Activated CD4-positive, alpha-beta memory T cell treated with anti-CD3 and anti-CD28 coated beads, Interleukin-2, amount 10 ng/mL, durations not matched to agents 7 days and 5 days (primary cell): ENCODE measurements at regions not wholly inside any gene's neighbourhood (a gene's known extent, or its start where the extent isn't known, plus 50 kb on each side); places are given as distances from the start of the nearest gene placed in this dataset.

ENCODE experiments used
- CTCF ChIA-PET: fragments of 350-600 bp; sonication (Branson Sonifier 250); formaldehyde crosslinking; loops from one replicate; lab custom pipeline; 2021; ENCODE audit warnings: antibody characterized with exemption, inconsistent platforms; lab: Charles Lee
- POLR2A ChIA-PET: fragments of 350-600 bp; sonication (Branson Sonifier 250); formaldehyde crosslinking; loops from one replicate; lab custom pipeline; 2021; ENCODE audit warnings: antibody characterized with exemption; lab: Charles Lee
- DNase-seq: peaks from one replicate; pipeline ENCODE4 v3.0.0-alpha.2; 2020
- H3K27ac Mint-ChIP-seq: one replicate; pipeline ENCODE4 v1.8.0; 2021; ENCODE audit warnings: mild to moderate bottlenecking, mixed read lengths
- H3K27me3 Mint-ChIP-seq: one replicate; pipeline ENCODE4 v1.8.0; 2021; ENCODE audit warnings: mixed read lengths
- H3K36me3 Mint-ChIP-seq: one replicate; pipeline ENCODE4 v1.8.0; 2021; ENCODE audit warnings: low read depth, mixed read lengths
- H3K4me1 Mint-ChIP-seq: one replicate; pipeline ENCODE4 v1.8.0; 2021; ENCODE audit warnings: mixed read lengths
- H3K4me3 Mint-ChIP-seq: one replicate; pipeline ENCODE4 v1.8.0; 2021; ENCODE audit warnings: mild to moderate bottlenecking, mixed read lengths
- H3K9me3 Mint-ChIP-seq: one replicate; pipeline ENCODE4 v1.8.0; 2021; ENCODE audit warnings: mixed read lengths

DNA sequence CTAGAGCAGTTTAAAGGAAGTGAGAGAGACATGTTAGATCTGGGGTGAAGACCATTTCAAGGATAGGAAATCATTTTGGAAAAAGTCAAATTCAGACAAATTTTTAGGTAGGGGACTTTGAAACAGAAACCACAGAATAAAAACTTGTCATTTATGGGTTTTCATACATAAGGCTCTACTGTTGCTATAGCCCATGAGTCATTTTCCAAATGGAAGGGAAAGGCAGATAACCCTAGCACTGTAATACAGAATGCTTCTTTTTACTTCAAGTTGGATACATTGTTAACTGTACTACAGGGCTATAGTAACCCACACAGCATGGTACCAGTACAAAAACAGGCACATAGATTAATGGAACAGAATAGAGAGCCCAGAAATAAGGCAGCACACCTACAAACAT, 455.4 kb downstream of the EBF1 start:
- no peak for DNase-seq
- Mint-ChIP-seq H3K27me3 (no peaks in the 10 kb centered on the region), H3K27ac (no peak overlapping the region), H3K4me3 (no peak overlapping the region), H3K9me3 (no peaks in the 10 kb centered on the region), H3K36me3 (no peaks in the 10 kb centered on the region), H3K4me1 (no peaks in the 10 kb centered on the region)
- ChIA-PET CTCF (no interaction called here), POLR2A (no interaction called here)

DNA sequence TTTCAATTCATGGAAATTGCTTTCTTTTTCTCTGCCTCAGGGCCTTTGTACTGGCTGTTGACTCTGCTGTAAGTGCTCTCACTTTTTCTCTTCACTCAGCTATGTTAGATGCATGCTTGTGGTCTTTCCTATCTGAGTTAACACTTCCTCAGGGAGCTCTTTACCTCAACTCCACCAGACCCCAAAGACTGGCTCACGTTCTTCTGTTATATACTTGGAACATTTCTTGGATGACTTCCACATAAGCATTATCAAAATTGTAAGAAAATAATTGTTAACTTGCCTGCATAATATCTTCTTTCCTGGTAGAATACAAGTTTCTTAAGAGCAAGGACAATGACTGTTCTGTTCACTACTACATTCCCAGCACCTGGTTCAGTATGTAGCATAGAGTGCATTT, 455.9 kb downstream of the EBF1 start:
- CTCF ChIA-PET, result no interaction called here

DNA sequence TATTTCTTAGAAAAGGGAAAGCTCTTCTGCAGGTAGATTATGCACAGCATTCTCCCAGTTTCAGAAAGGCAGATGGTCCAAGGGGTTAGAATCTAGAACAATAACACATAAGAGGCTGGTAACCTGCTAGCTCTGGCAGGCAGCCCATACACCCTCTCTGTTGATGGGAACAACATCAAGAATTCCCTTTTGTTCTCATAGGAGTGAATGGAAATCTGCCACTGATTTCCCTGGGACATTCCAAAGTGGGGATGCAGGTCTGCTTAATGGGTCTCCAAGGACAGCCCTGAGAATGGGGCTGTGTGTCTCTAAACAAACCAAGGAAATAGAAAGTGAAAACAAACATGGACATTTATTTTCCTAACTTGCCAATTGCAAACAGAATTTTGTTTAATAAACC, 456.8 kb downstream of the EBF1 start:
- ChIA-PET CTCF (no interaction called here), POLR2A (no interaction called here)
- no peak for DNase-seq
- Mint-ChIP-seq H3K27ac (no peak overlapping the region), H3K4me3 (no peak overlapping the region), H3K4me1 (no peaks in the 10 kb centered on the region), H3K9me3 (no peaks in the 10 kb centered on the region), H3K27me3 (no peaks in the 10 kb centered on the region), H3K36me3 (no peaks in the 10 kb centered on the region)

More for the DNA sequence above, 455.9 kb downstream of the EBF1 start:
- Mint-ChIP-seq H3K27me3 (no peaks in the 10 kb centered on the region), H3K9me3 (no peaks in the 10 kb centered on the region), H3K4me1 (no peaks in the 10 kb centered on the region), H3K27ac (no peak overlapping the region), H3K36me3 (no peaks in the 10 kb centered on the region), H3K4me3 (no peak overlapping the region)
- no peak for DNase-seq
- POLR2A ChIA-PET, result no interaction called here

DNA sequence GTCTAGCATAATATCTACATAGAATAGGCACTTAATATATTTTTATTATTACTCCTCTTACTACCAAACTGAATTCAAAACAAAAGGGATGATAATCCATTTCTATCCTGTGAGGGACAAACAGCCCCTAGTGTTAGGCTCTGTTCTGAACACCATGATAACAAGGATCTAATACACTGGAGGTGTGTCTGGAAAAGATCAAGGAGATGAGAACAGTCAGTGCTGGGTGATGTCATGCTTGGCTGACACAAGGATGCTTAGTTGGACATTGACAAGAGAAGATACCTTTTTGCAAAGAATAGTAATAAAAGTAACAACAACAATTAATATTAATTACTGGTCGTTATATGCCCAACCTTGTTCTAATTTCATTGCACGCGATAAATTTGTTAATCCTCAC, 458.7 kb downstream of the EBF1 start:
- Mint-ChIP-seq H3K27me3 (no peaks in the 10 kb centered on the region), H3K9me3 (no peaks in the 10 kb centered on the region), H3K27ac (no peak overlapping the region), H3K4me1 (no peaks in the 10 kb centered on the region), H3K4me3 (no peak overlapping the region), H3K36me3 (no peaks in the 10 kb centered on the region)
- POLR2A ChIA-PET, result no interaction called here
- CTCF ChIA-PET, result no interaction called here
- DNase-seq, result no peak

DNA sequence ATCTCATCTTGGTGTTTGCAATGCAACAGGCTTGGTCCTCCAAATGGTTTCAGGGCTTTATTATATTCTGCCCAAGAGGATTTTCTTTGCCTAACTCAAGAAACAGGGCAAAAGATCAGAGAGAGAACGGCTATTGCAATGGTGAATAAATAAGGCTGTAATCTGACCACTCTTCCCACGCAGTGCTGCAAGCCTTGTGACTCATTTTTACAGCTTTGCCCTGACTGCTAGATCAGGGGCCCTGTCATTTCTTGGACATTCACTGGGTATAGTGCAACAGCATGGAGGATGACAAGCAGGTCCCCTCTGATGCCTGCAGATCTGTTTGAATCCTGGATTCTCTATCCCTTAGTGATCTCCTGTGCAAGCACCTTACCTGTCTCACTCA, 459.1 kb downstream of the EBF1 start:
- no peaks in the 10 kb centered on the region for H3K27me3 Mint-ChIP-seq
- H3K4me1 Mint-ChIP-seq, result no peaks in the 10 kb centered on the region
- H3K27ac Mint-ChIP-seq, result no peak overlapping the region
- DNase-seq, result no peak
- no peaks in the 10 kb centered on the region for H3K36me3 Mint-ChIP-seq
- POLR2A ChIA-PET, result no interaction called here
- CTCF ChIA-PET, result no interaction called here
- H3K4me3 Mint-ChIP-seq, result no peak overlapping the region
- no peaks in the 10 kb centered on the region for H3K9me3 Mint-ChIP-seq

DNA sequence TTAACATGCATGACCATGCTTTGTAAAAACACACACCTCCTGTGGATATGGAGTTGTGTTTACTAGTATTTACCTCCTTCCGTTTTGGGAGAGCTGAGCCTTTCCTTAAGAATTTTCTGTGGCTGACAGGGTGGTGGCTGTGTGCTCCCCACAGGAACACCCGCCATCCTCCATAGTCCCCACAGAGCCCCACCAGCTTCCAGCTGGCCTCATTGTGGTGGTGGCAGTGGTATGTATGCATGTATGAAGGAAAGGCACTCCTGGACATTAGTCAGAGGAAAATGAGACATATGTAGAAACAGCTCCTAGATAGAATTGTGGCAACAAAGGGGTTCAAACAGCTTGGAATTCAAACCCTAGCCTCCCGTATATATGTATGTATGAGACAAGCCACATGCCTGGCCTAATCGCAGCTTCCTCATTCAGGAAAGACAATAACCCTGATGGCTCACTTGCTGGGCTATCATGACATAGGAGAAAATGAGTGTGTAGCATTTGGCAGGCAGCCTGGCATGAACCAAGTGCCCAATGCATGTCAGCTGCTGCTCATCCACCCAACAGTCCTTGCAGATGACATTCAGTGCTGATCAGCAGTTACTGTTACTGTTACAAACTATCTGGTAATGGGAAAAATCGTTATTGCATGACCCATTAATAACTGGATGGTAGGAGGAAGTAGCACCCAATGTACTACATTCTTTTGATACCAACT, 459.7 kb downstream of the EBF1 start:
- no peaks in the 10 kb centered on the region for H3K9me3 Mint-ChIP-seq
- H3K4me3 Mint-ChIP-seq, result no peak overlapping the region
- no peaks in the 10 kb centered on the region for H3K36me3 Mint-ChIP-seq
- no peaks in the 10 kb centered on the region for H3K27me3 Mint-ChIP-seq
- no peak overlapping the region for H3K27ac Mint-ChIP-seq
- no peaks in the 10 kb centered on the region for H3K4me1 Mint-ChIP-seq
- ChIA-PET CTCF (no interaction called here), POLR2A (no interaction called here)
- DNase-seq, result no peak

DNA sequence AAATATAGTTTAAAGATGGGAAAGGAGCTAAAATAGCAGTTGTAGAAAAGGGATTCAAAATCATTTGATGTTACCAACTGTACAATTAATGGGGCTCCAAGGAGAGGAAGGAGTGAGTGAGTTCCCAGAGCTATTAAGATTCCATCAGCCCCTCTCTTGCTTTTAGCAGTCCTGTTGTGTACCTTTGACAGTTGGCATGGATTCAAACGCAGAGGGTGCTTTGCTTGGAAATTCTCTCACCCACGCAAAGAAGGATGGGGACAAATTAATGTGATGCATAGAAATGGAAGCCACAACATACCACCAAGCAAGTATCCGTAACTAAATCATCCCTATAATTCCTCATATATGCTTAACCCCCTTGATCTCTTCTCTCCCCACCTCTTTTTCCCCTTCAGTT, 461.3 kb downstream of the EBF1 start:
- Mint-ChIP-seq H3K27me3 (no peaks in the 10 kb centered on the region), H3K4me3 (no peak overlapping the region), H3K4me1 (no peaks in the 10 kb centered on the region), H3K9me3 (no peaks in the 10 kb centered on the region), H3K27ac (no peak overlapping the region), H3K36me3 (no peaks in the 10 kb centered on the region)
- no peak for DNase-seq
- ChIA-PET CTCF (no interaction called here), POLR2A (no interaction called here)

DNA sequence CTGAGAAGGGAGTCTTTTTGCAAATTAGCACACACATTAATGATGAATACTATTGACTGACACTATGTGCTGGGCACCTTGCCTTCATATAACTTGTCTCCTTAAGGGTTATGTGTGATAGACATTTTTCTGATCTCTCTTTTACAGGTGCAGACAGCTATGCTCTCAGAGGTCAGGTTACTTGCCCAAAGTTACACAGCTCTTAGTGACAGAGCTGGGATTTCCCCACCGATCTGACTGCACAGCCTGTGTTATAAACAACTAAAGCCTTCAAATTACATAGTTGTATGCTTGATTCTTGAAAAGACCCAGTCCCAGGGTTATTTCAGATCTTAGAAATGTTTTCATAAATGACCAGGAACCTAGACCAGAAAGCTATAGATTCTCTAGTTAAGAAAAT, 462.7 kb downstream of the EBF1 start:
- ChIA-PET CTCF (no interaction called here), POLR2A (no interaction called here)
- Mint-ChIP-seq H3K27ac (no peak overlapping the region), H3K4me3 (no peak overlapping the region), H3K9me3 (no peaks in the 10 kb centered on the region), H3K27me3 (no peaks in the 10 kb centered on the region), H3K36me3 (no peaks in the 10 kb centered on the region), H3K4me1 (no peaks in the 10 kb centered on the region)
- no peak for DNase-seq

DNA sequence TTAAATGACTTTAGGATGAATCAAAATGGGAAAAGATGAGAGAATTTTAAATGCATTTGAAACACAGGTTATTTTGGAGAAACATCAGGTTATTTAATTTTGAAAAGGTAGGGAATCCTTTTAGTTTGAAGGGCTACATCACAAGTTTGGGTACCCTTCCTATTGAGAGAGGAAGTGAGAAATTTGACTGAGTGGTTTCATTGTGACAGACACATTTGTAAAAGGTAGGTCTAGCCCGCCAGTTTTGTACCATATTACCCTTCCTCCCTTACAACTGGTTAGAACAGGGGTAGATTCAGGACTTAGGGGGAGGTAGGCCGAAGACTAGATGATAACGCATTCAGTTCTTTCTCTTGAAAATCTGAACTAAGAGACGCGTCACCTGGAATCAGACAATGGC, 464.2 kb downstream of the EBF1 start:
- DNase-seq, result no peak
- no peak overlapping the region for H3K27ac Mint-ChIP-seq
- POLR2A ChIA-PET, result no interaction called here
- H3K4me1 Mint-ChIP-seq, result no peaks in the 10 kb centered on the region
- no peak overlapping the region for H3K4me3 Mint-ChIP-seq
- no peaks in the 10 kb centered on the region for H3K9me3 Mint-ChIP-seq
- CTCF ChIA-PET, result no interaction called here
- no peaks in the 10 kb centered on the region for H3K36me3 Mint-ChIP-seq
- H3K27me3 Mint-ChIP-seq, result no peaks in the 10 kb centered on the region

DNA sequence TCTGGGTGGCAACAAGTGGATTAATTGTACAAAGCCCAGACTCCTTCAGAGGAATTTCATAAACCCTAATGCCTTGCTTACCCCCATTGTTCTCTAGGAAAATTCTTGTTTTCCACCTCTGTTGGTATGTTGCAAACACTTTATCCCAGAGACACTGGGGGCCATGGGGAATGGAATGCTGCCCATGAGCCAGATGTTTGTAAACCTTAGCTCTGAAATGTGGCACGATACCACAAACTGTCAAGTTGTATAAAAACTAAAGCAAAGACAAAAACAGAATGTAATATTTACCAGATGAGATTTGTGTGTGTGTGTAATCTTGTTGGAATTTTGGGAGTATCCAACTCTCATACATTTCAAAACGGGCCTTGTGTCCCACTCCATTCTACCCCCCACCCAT, 465.0 kb downstream of the EBF1 start:
- H3K27ac Mint-ChIP-seq, result no peak overlapping the region
- DNase-seq, result no peak
- H3K9me3 Mint-ChIP-seq, result no peaks in the 10 kb centered on the region
- H3K36me3 Mint-ChIP-seq, result no peaks in the 10 kb centered on the region
- ChIA-PET POLR2A (no interaction called here), CTCF (no interaction called here)
- H3K4me3 Mint-ChIP-seq, result no peak overlapping the region
- H3K27me3 Mint-ChIP-seq, result no peaks in the 10 kb centered on the region
- H3K4me1 Mint-ChIP-seq, result no peaks in the 10 kb centered on the region

DNA sequence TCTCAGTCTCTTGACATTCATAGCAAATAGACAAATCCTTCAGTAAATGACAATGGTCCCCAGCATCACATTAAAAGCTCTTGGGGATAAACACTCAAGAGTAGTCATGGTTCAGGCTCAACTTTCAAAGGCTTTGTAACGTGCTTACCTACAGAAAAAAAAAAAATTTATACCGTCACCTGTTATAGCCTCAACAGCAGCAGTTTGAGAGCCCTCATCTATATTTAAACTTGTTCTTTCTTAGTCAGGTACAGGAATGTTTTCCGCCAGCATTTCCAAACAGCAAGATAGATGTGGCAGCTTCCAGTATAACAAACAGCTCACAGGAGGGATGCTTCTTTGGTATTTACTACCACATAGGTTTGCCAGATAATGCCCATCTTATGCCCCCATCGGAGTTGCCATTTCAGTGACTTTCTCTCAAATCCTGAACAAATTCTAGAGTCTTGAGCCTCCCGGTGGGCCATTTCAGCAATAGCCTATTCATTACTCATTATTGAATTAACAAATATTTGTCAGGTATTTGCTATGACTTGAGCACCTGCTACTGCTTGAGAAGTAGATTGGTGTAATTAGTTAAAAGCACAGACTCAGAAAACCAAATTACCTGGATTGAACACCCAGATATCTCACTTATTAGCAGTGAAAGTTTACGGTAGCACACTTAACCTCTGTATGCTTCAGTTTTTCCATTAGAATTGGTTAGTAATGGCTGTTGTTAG, 470.0 kb downstream of the EBF1 start:
- POLR2A ChIA-PET, result no interaction called here
- Mint-ChIP-seq H3K4me3 (no peak overlapping the region), H3K9me3 (no peaks in the 10 kb centered on the region), H3K27me3 (no peaks in the 10 kb centered on the region), H3K36me3 (no peaks in the 10 kb centered on the region), H3K27ac (no peak overlapping the region), H3K4me1 (no peaks in the 10 kb centered on the region)
- CTCF ChIA-PET, result no interaction called here
- no peak for DNase-seq

DNA sequence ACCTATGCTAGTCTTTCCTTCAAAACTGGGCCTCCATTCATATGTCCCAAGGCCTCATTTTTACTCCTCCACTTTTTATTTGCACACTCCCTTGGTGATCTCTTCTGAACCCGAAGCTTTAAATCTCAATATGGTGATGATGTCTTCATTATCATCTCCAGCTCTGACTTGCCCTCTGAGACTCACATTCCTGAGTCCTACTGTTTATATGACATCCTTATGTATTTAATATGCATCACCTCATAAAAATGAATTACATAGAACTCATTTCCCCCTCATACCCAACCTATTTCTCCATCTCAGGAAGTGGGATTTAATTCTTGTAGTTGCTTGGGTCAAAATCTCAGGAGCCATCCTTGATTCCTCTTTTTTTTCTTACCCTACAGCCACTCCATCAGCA, 473.0 kb downstream of the EBF1 start:
- Mint-ChIP-seq H3K27ac (no peak overlapping the region), H3K4me3 (no peak overlapping the region), H3K36me3 (no peaks in the 10 kb centered on the region), H3K4me1 (no peaks in the 10 kb centered on the region), H3K27me3 (no peaks in the 10 kb centered on the region), H3K9me3 (no peaks in the 10 kb centered on the region)
- POLR2A ChIA-PET, result no interaction called here
- DNase-seq, result no peak
- CTCF ChIA-PET, result no interaction called here

DNA sequence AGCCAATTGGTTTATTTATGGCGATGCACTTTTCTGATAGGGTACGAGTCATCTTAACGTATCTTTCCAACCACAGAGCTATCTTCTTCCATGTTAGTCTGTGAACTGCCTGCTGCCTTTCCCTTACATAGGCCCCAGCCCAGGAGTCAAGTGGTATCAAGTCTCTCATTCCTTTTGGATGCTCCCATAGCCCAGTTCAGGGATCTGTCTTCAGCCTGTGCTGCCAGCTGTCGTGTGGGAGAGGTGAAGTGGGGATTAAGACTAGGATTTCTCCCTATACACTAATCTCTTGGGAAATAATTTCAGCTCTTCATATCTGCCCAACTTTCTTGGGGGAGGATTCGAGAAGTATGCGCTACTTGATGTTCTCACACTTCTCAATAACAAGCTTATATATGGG, 475.7 kb downstream of the EBF1 start:
- Mint-ChIP-seq H3K36me3 (no peaks in the 10 kb centered on the region), H3K4me3 (no peak overlapping the region), H3K27ac (no peak overlapping the region), H3K4me1 (no peaks in the 10 kb centered on the region), H3K9me3 (no peaks in the 10 kb centered on the region), H3K27me3 (no peaks in the 10 kb centered on the region)
- POLR2A ChIA-PET, result no interaction called here
- no peak for DNase-seq
- CTCF ChIA-PET, result no interaction called here

DNA sequence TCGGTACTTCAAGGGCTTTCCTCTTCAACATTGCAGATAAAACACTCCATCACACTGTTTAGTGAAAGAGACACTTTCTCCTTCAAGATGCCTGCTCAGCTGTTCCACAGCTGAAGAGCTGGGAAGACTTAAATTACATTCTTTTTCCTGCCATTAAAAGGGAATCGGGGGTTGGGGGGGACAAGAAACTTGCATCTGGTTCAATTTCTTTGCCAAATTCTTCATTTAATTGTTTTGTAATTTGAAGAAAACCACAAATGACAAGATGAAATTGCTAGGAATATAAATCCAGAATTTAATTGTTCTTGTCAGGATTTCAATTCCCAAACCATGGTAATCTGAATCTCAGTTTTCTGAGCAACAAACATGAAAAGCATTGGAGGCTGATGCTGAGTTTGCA, 478.3 kb downstream of the EBF1 start:
- H3K4me1 Mint-ChIP-seq, result no peaks in the 10 kb centered on the region
- DNase-seq, result no peak
- H3K27me3 Mint-ChIP-seq, result no peaks in the 10 kb centered on the region
- H3K36me3 Mint-ChIP-seq, result no peaks in the 10 kb centered on the region
- no peaks in the 10 kb centered on the region for H3K9me3 Mint-ChIP-seq
- CTCF ChIA-PET, result no interaction called here
- H3K4me3 Mint-ChIP-seq, result no peak overlapping the region
- H3K27ac Mint-ChIP-seq, result no peak overlapping the region
- POLR2A ChIA-PET, result no interaction called here
